Endodermal cell (in vitro differentiated cells): ENCODE measurements at regions not wholly inside any gene's neighbourhood (a gene's known extent, or its start where the extent isn't known, plus 50 kb on each side); places are given as distances from the start of the nearest gene placed in this dataset.

Source experiments
- DNase-seq: peaks from one replicate; pipeline ENCODE4 v3.0.0-alpha.2; 2017
- H3K27ac ChIP-seq: 2 replicates; pipeline ENCODE4 v1.5.1; 2013; ENCODE audit warnings: mild to moderate bottlenecking, low read depth, low read length, moderate library complexity
- H3K27me3 ChIP-seq: 2 replicates; pipeline ENCODE4 v1.6.1; 2013; ENCODE audit warnings: mild to moderate bottlenecking, low read length, moderate library complexity; ENCODE audit not compliant: insufficient read depth, control insufficient read depth, poor library complexity, severe bottlenecking
- H3K36me3 ChIP-seq: 2 replicates; pipeline ENCODE4 v1.7.0; 2013; ENCODE audit warnings: mild to moderate bottlenecking, low read length, moderate library complexity; ENCODE audit not compliant: control insufficient read depth, insufficient read depth
- H3K4me1 ChIP-seq: one replicate; pipeline ENCODE4 v1.7.0; 2013; ENCODE audit warnings: low read length; ENCODE audit not compliant: control insufficient read depth, insufficient read depth
- H3K4me3 ChIP-seq: 2 replicates; pipeline ENCODE4 v1.5.1; 2013; ENCODE audit warnings: mild to moderate bottlenecking, low read length, moderate library complexity
- H3K9ac ChIP-seq: 2 replicates; pipeline ENCODE4 v1.6.1; 2013; ENCODE audit warnings: mild to moderate bottlenecking, low read length, moderate library complexity; ENCODE audit not compliant: poor library complexity, severe bottlenecking; ENCODE audit errors: extremely low read depth
- H3K9me3 ChIP-seq: 2 replicates; pipeline ENCODE4 v1.6.1; 2013; ENCODE audit warnings: mild to moderate bottlenecking, low read length, moderate library complexity; ENCODE audit not compliant: control insufficient read depth
- H3K27ac Mint-ChIP-seq: 2 replicates; pipeline ENCODE4 v1.8.0; 2020; ENCODE audit warnings: mixed read lengths
- H3K27me3 Mint-ChIP-seq: 2 replicates; pipeline ENCODE4 v1.8.0; 2021; ENCODE audit warnings: mild to moderate bottlenecking, mixed read lengths; ENCODE audit not compliant: insufficient read depth
- H3K36me3 Mint-ChIP-seq: 2 replicates; pipeline ENCODE4 v1.8.0; 2020; ENCODE audit warnings: low read depth, mixed read lengths
- H3K4me1 Mint-ChIP-seq: 2 replicates; pipeline ENCODE4 v1.8.0; 2020; ENCODE audit warnings: mixed read lengths
- H3K4me3 Mint-ChIP-seq: 2 replicates; pipeline ENCODE4 v1.8.0; 2020; ENCODE audit warnings: mild to moderate bottlenecking, moderate library complexity, mixed read lengths
- H3K9me3 Mint-ChIP-seq: 2 replicates; pipeline ENCODE4 v1.8.0; 2020; ENCODE audit warnings: mild to moderate bottlenecking, mixed read lengths
- CTCF ChIP-seq: fragments of 200-600 bp; sonication (generic); conservative IDR thresholded peaks from 2 replicates; pipeline ENCODE4 v1.5.0; 2021; ENCODE audit warnings: antibody characterized with exemption, mild to moderate bottlenecking
- WGBS, 2 experiments: methylation state at CpG; one replicate each; pipeline versions ENCODE4 v1.1.5 to v1.1.7; 2013; ENCODE audit warnings: missing lambda C conversion rate in 2 of 2, mixed read lengths in 1 of 2; ENCODE audit not compliant: insufficient coverage in 1 of 2, insufficient read length in 1 of 2; 5-methylcytosine and 5-hydroxymethylcytosine counted together

DNA sequence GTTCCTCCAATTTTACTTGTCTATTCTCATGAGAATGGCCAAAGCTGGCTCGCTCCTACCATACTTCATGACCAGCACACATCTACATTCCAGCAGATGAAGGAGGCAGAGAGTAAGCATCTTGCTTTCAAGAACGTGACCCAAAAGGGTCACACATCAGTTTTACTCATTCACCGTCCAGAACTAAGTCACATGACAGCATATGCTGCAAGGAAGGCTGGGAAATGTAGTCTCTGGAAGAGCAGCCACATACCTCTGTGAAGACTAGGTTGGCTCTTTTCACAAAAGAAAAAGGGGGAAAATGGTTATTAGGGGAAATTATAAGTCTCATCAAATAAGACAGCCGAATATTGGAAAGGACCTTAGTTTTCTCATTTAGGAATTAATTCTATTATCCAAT, 835.3 kb downstream of the EPHA4 start:
- no peaks in the 10 kb centered on the region for H3K36me3 Mint-ChIP-seq
- Histone ChIP-seq H3K27ac (no peak overlapping the region), H3K27me3 (no peaks in the 10 kb centered on the region), H3K9ac (no peak overlapping the region), H3K36me3 (no peaks in the 10 kb centered on the region), H3K4me3 (no peak overlapping the region), H3K4me1 (no peaks in the 10 kb centered on the region), H3K9me3 (peaks cover 7% of the 10 kb centered on the region)
- no peaks in the 10 kb centered on the region for H3K4me1 Mint-ChIP-seq
- WGBS, 2 experiments, result 80 to 81% methylated on average over 2 to 4 of the region's 4 CpGs
- H3K27me3 Mint-ChIP-seq, result no peaks in the 10 kb centered on the region
- no peak overlapping the region for H3K4me3 Mint-ChIP-seq
- no peak for TF ChIP-seq CTCF
- DNase-seq, result peak; percentile 45
- no peak overlapping the region for H3K27ac Mint-ChIP-seq
- no peaks in the 10 kb centered on the region for H3K9me3 Mint-ChIP-seq

DNA sequence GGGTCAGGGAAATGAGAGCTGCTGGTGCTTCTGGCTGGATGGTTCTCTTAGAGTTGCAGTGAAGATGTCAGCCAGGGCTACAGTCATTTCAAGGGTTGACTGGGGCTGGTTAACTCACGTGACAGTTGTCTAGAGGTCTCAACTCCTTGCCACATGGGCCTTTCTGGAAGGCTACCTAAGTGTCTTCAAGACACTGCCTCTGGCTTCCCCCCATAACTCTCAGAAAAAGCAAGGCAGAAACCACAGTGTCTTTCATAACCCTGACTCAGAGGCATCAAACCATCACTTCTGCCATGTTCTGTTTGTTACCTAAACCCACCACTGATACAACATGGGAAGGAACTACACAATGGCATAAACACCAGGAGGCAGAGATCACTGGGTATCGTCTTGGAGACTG, 828.9 kb downstream of the EPHA4 start:
- TF ChIP-seq CTCF, result no peak
- H3K27ac ChIP-seq, result no peak overlapping the region
- no peak overlapping the region for H3K27ac Mint-ChIP-seq
- H3K9ac ChIP-seq, result no peak overlapping the region
- no peak for DNase-seq
- H3K4me1 ChIP-seq, result no peaks in the 10 kb centered on the region
- 86 to 97% methylated on average over 1 of the region's 2 CpGs for WGBS, 2 experiments
- no peaks in the 10 kb centered on the region for H3K9me3 Mint-ChIP-seq
- H3K9me3 ChIP-seq, result peaks cover 7% of the 10 kb centered on the region
- H3K27me3 ChIP-seq, result no peaks in the 10 kb centered on the region
- no peaks in the 10 kb centered on the region for H3K27me3 Mint-ChIP-seq
- no peaks in the 10 kb centered on the region for H3K4me1 Mint-ChIP-seq
- H3K4me3 ChIP-seq, result no peak overlapping the region
- H3K36me3 Mint-ChIP-seq, result no peaks in the 10 kb centered on the region
- no peaks in the 10 kb centered on the region for H3K36me3 ChIP-seq
- H3K4me3 Mint-ChIP-seq, result no peak overlapping the region

GRCh38 chr2:220744861-220745260, 827.2 kb downstream of the EPHA4 start:
- no peak for DNase-seq
- TF ChIP-seq CTCF, result no peak
- Mint-ChIP-seq H3K36me3 (no peaks in the 10 kb centered on the region), H3K4me3 (no peak overlapping the region), H3K9me3 (no peaks in the 10 kb centered on the region), H3K4me1 (no peaks in the 10 kb centered on the region), H3K27me3 (no peaks in the 10 kb centered on the region), H3K27ac (no peak overlapping the region)
- no peaks in the 10 kb centered on the region for H3K9me3 ChIP-seq
- H3K4me1 ChIP-seq, result no peaks in the 10 kb centered on the region
- no peak overlapping the region for H3K4me3 ChIP-seq
- H3K9ac ChIP-seq, result no peak overlapping the region
- 89 to 100% methylated on average over 2 of the region's 2 CpGs for WGBS, 2 experiments
- H3K27me3 ChIP-seq, result no peaks in the 10 kb centered on the region
- no peaks in the 10 kb centered on the region for H3K36me3 ChIP-seq
- no peak overlapping the region for H3K27ac ChIP-seq
